Nephron progenitor cell (in vitro differentiated cells): ENCODE measurements at regions not wholly inside any gene's neighbourhood (a gene's known extent, or its start where the extent isn't known, plus 50 kb on each side); places are given as distances from the start of the nearest gene placed in this dataset.

Experiments used
- DNase-seq: peaks from one replicate; pipeline ENCODE4 v3.0.0; 2021
- H3K27ac Mint-ChIP-seq: 2 replicates; pipeline ENCODE4 v1.8.0; 2021; ENCODE audit warnings: mild to moderate bottlenecking, moderate library complexity, mixed read lengths
- H3K27me3 Mint-ChIP-seq: 2 replicates; pipeline ENCODE4 v1.8.0; 2021; ENCODE audit warnings: mild to moderate bottlenecking, low read depth, mixed read lengths; ENCODE audit not compliant: poor library complexity
- H3K36me3 Mint-ChIP-seq: 2 replicates; pipeline ENCODE4 v1.8.0; 2021; ENCODE audit warnings: low read depth, mixed read lengths
- H3K4me1 Mint-ChIP-seq: 2 replicates; pipeline ENCODE4 v1.8.0; 2021; ENCODE audit warnings: mixed read lengths
- H3K4me3 Mint-ChIP-seq: 2 replicates; pipeline ENCODE4 v1.8.0; 2021; ENCODE audit warnings: mild to moderate bottlenecking, moderate library complexity, mixed read lengths
- H3K9me3 Mint-ChIP-seq: 2 replicates; pipeline ENCODE4 v1.8.0; 2021; ENCODE audit warnings: mild to moderate bottlenecking, moderate library complexity, mixed read lengths
- CTCF ChIP-seq: fragments of 200-600 bp; sonication (generic); IDR thresholded peaks from 2 replicates; pipeline ENCODE4 v1.5.0; 2021; ENCODE audit warnings: antibody characterized with exemption

GRCh38 chr1:63042278-63042677 lies 258.3 kb downstream of the ATG4C start:
- H3K4me1 Mint-ChIP-seq = peaks cover 13% of the 10 kb centered on the region
- no peak overlapping the region for H3K27ac Mint-ChIP-seq
- H3K27me3 Mint-ChIP-seq = peaks cover 4% of the 10 kb centered on the region
- H3K4me3 Mint-ChIP-seq = no peak overlapping the region
- peaks cover 3% of the 10 kb centered on the region for H3K9me3 Mint-ChIP-seq
- H3K36me3 Mint-ChIP-seq = no peaks in the 10 kb centered on the region
- no peak for TF ChIP-seq CTCF
- no peak for DNase-seq

DNA sequence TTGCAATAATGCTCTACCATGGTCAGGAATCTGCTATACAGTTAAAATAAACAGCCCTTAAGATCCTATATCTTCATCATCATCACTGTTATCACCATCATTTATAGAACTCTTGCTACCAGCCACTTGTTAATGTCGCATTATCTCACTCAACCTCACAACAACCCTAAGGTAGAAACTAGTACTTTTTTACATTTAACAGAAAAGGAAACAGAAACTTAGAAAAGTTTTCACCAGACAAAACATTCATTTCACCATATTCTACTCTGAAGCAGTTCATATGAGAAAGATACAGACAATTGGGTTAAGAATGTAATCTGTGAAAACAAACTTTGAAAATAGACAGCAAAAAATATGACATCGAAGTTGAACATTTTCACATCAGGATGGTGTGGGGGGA lies 262.6 kb downstream of the ATG4C start:
- H3K9me3 Mint-ChIP-seq = no peaks in the 10 kb centered on the region
- no peak overlapping the region for H3K27ac Mint-ChIP-seq
- H3K4me3 Mint-ChIP-seq = no peak overlapping the region
- no peaks in the 10 kb centered on the region for H3K36me3 Mint-ChIP-seq
- peaks cover 7% of the 10 kb centered on the region for H3K27me3 Mint-ChIP-seq
- DNase-seq = no peak
- no peak for TF ChIP-seq CTCF
- peaks cover 13% of the 10 kb centered on the region for H3K4me1 Mint-ChIP-seq

- no peak for DNase-seq
- Mint-ChIP-seq H3K4me3 (no peak overlapping the region), H3K9me3 (no peaks in the 10 kb centered on the region)
These were observed 265.2 kb downstream of the ATG4C start for GRCh38 chr1:63049135-63049534.

DNA sequence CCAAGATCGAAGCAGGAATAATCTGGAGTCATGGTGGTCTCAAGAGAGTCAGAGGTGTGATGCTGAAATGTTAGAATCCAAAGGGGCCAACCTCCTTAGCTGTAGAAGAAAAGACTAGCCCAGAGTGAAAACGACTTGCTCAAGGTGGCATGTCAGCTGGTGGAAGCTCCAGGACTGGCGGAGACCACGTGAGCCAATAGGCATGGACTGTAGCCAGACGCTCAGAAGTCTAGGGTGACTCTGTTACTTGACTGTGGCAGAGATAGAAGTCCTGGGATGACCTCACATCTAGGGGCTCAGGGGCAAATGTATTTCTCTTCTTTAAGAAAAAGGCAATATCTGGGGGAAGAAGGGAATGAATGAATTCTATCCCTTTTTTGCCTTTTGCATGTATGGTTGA lies 267.4 kb downstream of the ATG4C start:
- no peak for DNase-seq
- Mint-ChIP-seq H3K9me3 (no peaks in the 10 kb centered on the region), H3K4me1 (no peaks in the 10 kb centered on the region), H3K27ac (no peak overlapping the region), H3K27me3 (peaks cover 5% of the 10 kb centered on the region), H3K4me3 (no peak overlapping the region), H3K36me3 (no peaks in the 10 kb centered on the region)
- no peak for TF ChIP-seq CTCF

More at GRCh38 chr1:63049135-63049534, 265.2 kb downstream of the ATG4C start:
- no peaks in the 10 kb centered on the region for H3K36me3 Mint-ChIP-seq
- H3K27ac Mint-ChIP-seq = no peak overlapping the region
- TF ChIP-seq CTCF = no peak
- peaks cover 5% of the 10 kb centered on the region for H3K27me3 Mint-ChIP-seq
- H3K4me1 Mint-ChIP-seq = no peaks in the 10 kb centered on the region

DNA sequence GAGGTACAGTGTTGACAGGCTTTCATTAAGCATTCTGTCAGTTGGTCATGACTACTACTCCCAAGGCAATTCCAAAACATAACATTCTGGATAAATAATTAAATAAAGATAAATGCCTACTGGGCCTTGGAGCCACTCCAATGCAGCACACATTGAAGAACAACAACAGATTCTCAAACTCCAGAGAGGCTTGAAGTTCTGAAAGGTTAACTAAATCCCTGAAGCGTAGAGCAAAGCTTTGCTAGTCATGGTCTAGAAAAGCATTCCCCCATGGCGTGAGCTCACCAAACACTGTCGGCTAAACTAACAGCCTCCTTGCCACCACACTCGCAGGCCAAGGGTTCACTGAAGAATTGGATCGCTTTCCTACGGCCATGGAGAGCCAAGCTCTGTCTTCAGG lies 268.0 kb downstream of the ATG4C start:
- Mint-ChIP-seq H3K27ac (no peak overlapping the region), H3K4me1 (no peaks in the 10 kb centered on the region), H3K27me3 (peaks cover 5% of the 10 kb centered on the region), H3K4me3 (no peak overlapping the region), H3K9me3 (no peaks in the 10 kb centered on the region), H3K36me3 (no peaks in the 10 kb centered on the region)
- no peak for DNase-seq
- no peak for TF ChIP-seq CTCF

DNA sequence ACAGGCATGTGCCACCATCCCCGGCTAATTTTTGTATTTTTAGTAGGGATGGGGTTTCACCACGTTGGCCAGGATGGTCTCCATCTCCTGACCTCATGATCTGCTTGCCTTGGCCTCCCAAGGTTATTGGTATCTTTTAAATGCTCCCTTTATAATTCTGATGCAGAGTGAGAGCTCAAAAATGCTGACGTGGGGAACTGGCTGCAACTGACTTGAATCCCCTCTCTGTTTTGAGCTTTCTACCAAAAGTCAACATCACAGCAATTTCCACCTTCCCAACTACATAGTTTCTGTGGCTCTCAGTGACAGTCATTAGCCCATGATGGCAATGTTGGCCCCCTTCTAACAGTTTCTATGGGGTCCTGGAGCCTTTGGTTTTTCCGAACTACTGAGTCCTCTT lies 268.2 kb upstream of the FOXD3 start:
- H3K4me1 Mint-ChIP-seq = no peaks in the 10 kb centered on the region
- no peak for DNase-seq
- no peaks in the 10 kb centered on the region for H3K9me3 Mint-ChIP-seq
- no peak for TF ChIP-seq CTCF
- H3K36me3 Mint-ChIP-seq = no peaks in the 10 kb centered on the region
- no peak overlapping the region for H3K27ac Mint-ChIP-seq
- H3K27me3 Mint-ChIP-seq = peaks cover 5% of the 10 kb centered on the region
- H3K4me3 Mint-ChIP-seq = no peak overlapping the region
